ENCODE measurements at regions not wholly inside any gene's neighbourhood (a gene's known extent, or its start where the extent isn't known, plus 50 kb on each side); places are given as distances from the start of the nearest gene placed in this dataset.

DNA sequence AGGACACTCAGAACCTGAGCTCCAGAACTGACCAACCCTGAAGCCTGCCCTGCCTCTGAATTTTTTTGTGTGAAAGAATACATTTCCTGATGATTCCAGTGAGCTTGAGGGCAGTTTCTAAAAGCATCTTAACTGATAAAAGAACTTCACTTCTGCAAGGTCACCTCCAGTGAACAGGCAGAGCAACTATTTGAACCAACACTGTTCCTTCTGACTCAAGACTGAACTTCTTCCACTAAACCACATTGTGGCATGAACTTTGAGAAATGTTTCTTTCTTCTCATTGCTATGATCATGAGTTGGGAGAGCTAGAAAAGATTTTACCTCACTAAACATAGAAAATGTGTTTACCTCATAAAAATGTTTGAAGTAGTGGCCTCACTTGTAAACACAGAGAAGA is 83.8 kb upstream of the SERTAD2 start:
- Histone ChIP-seq H3K9ac (ENCODE audit: low read length) (no peak overlapping the region), H3K9me2 (ENCODE audit: low read depth, low read length) (no peaks in the 10 kb centered on the region), H3K4me2 (ENCODE audit: low read length) (no peak overlapping the region), H3K27ac (ENCODE audit: low read depth, low read length, poor library complexity, severe bottlenecking) (peak overlapping the region; percentile 52), H3K4me1 (ENCODE audit: insufficient read depth, low read length, severe bottlenecking) (peaks cover 47% of the 10 kb centered on the region), H3F3A (ENCODE audit: insufficient read depth, low read length) (0 out of 2 replicates have a peak, but pooled peaks cover 5% of the 10 kb centered on the region), H3K36me3 (ENCODE audit: insufficient read depth, low read length) (peaks cover 6% of the 10 kb centered on the region; the same call in 1 of the 2 replicates), H3K79me2 (ENCODE audit: insufficient read depth, low read length) (peaks cover 23% of the 10 kb centered on the region), H4K20me1 (ENCODE audit: insufficient read depth, low read length) (no peaks in the 10 kb centered on the region), H2AFZ (ENCODE audit: low read length) (no peak overlapping the region), H3K9me3 (ENCODE audit: low read length) (no peaks in the 10 kb centered on the region), H3K27me3 (ENCODE audit: insufficient read depth, low read length) (no peaks in the 10 kb centered on the region), H3K4me3 (ENCODE audit: low read depth, low read length, poor library complexity, severe bottlenecking) (no peak overlapping the region)
- TF ChIP-seq, protein P1, sequence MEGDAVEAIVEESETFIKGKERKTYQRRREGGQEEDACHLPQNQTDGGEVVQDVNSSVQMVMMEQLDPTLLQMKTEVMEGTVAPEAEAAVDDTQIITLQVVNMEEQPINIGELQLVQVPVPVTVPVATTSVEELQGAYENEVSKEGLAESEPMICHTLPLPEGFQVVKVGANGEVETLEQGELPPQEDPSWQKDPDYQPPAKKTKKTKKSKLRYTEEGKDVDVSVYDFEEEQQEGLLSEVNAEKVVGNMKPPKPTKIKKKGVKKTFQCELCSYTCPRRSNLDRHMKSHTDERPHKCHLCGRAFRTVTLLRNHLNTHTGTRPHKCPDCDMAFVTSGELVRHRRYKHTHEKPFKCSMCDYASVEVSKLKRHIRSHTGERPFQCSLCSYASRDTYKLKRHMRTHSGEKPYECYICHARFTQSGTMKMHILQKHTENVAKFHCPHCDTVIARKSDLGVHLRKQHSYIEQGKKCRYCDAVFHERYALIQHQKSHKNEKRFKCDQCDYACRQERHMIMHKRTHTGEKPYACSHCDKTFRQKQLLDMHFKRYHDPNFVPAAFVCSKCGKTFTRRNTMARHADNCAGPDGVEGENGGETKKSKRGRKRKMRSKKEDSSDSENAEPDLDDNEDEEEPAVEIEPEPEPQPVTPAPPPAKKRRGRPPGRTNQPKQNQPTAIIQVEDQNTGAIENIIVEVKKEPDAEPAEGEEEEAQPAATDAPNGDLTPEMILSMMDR (IDR thresholded peaks at IDR 0.05; ENCODE audit: low read length): no peak
- TF ChIP-seq EZH2 (IDR thresholded peaks at IDR 0.05; ENCODE audit: borderline replicate concordance, low read length): no peak

DNA sequence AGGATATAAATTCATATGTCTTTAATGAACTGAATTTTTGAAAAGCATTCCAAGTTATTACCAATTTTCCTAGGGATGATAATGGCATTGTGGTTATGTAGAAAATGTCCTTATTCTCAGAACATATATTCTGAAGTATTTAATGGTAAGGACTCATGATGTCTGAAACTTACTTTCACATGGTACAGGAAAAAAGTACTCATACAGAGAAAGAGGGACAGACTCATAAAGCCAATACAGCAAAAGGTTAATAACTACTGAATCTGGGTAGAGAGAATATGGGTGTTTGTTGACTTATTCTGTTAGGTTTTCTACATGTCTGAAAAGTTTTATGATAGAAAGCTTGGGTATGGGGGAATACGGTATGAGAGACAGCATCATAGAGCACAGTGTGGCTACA is 84.3 kb upstream of the SERTAD2 start:
- Histone ChIP-seq H3K27me3 (ENCODE audit: insufficient read depth, low read length) (no peaks in the 10 kb centered on the region), H3K4me1 (ENCODE audit: insufficient read depth, low read length, severe bottlenecking) (peaks cover 42% of the 10 kb centered on the region), H3K9ac (ENCODE audit: low read length) (no peak overlapping the region), H3K79me2 (ENCODE audit: insufficient read depth, low read length) (peaks cover 24% of the 10 kb centered on the region), H2AFZ (ENCODE audit: low read length) (no peak overlapping the region), H4K20me1 (ENCODE audit: insufficient read depth, low read length) (no peaks in the 10 kb centered on the region), H3K27ac (ENCODE audit: low read depth, low read length, poor library complexity, severe bottlenecking) (peak overlapping the region; percentile 52), H3F3A (ENCODE audit: insufficient read depth, low read length) (0 out of 2 replicates have a peak, but pooled peaks cover 5% of the 10 kb centered on the region), H3K9me3 (ENCODE audit: low read length) (no peaks in the 10 kb centered on the region), H3K4me2 (ENCODE audit: low read length) (no peak overlapping the region), H3K9me2 (ENCODE audit: low read depth, low read length) (no peaks in the 10 kb centered on the region), H3K36me3 (ENCODE audit: insufficient read depth, low read length) (peaks cover 6% of the 10 kb centered on the region; the same call in 1 of the 2 replicates), H3K4me3 (ENCODE audit: low read depth, low read length, poor library complexity, severe bottlenecking) (no peak overlapping the region)
- TF ChIP-seq, protein P1 (IDR thresholded peaks at IDR 0.05; ENCODE audit: low read length): no peak
- no peak for TF ChIP-seq EZH2 (IDR thresholded peaks at IDR 0.05; ENCODE audit: borderline replicate concordance, low read length)

DNA sequence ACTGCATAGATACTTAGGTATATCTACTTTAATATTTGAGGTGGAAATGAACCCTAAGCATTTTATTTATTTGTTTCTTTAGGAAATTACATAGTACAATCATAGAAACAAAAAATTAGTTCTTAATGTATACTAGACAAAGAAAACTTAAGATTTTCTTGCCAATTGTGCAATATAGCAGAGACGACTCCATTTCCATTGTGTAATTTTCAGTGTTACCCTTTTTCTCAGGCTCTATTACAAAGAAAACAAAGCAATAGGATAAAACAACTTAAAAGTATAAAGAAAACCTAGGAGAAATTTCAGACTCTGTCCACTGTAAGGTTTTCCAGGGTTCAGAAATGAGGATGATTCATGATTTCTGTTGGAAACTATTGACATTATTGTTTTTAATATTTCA is 89.0 kb upstream of the SERTAD2 start:
- H3K27ac ChIP-seq (ENCODE audit: low read depth, low read length, poor library complexity, severe bottlenecking): no peak overlapping the region
- H3K9me3 ChIP-seq (ENCODE audit: low read length): no peaks in the 10 kb centered on the region
- H3K79me2 ChIP-seq (ENCODE audit: insufficient read depth, low read length): peaks cover 55% of the 10 kb centered on the region
- H4K20me1 ChIP-seq (ENCODE audit: insufficient read depth, low read length): no peaks in the 10 kb centered on the region
- H3K36me3 ChIP-seq (ENCODE audit: insufficient read depth, low read length): no peaks in the 10 kb centered on the region
- H3K4me1 ChIP-seq (ENCODE audit: insufficient read depth, low read length, severe bottlenecking): peaks cover 45% of the 10 kb centered on the region
- no peak overlapping the region for H3K4me2 ChIP-seq (ENCODE audit: low read length)
- H3K27me3 ChIP-seq (ENCODE audit: insufficient read depth, low read length): no peaks in the 10 kb centered on the region
- H3K9ac ChIP-seq (ENCODE audit: low read length): no peak overlapping the region
- H2AFZ ChIP-seq (ENCODE audit: low read length): no peak overlapping the region
- no peak for TF ChIP-seq EZH2 (IDR thresholded peaks at IDR 0.05; ENCODE audit: borderline replicate concordance, low read length)
- TF ChIP-seq, protein P1 (IDR thresholded peaks at IDR 0.05; ENCODE audit: low read length): no peak
- H3K9me2 ChIP-seq (ENCODE audit: low read depth, low read length): no peaks in the 10 kb centered on the region
- H3K4me3 ChIP-seq (ENCODE audit: low read depth, low read length, poor library complexity, severe bottlenecking): no peak overlapping the region
- 0 out of 2 replicates have a peak, but pooled peaks cover 5% of the 10 kb centered on the region for H3F3A ChIP-seq (ENCODE audit: insufficient read depth, low read length)

All from OCI-LY1 (cell line).